Loucy (cell line): ENCODE measurements at regions not wholly inside any gene's neighbourhood (a gene's known extent, or its start where the extent isn't known, plus 50 kb on each side); places are given as distances from the start of the nearest gene placed in this dataset.

ENCODE experiments used
- H2AFZ ChIP-seq: fragments of 200-600 bp; sonication (generic); 2 replicates; pipeline ENCODE4 v1.6.0; 2016; ENCODE audit warnings: antibody characterized with exemption, mild to moderate bottlenecking, low read length, moderate library complexity
- H3F3A ChIP-seq: fragments of 200-600 bp; 2 replicates; pipeline ENCODE4 v1.6.0; 2016; ENCODE audit warnings: antibody characterized with exemption, low read depth, mild to moderate bottlenecking
- H3K27me3 ChIP-seq: fragments of 200-600 bp; sonication (generic); 2 replicates; pipeline ENCODE4 v1.6.1; 2014; ENCODE audit warnings: low read length, mild to moderate bottlenecking; ENCODE audit not compliant: insufficient read depth, poor library complexity, severe bottlenecking
- H3K36me3 ChIP-seq: fragments of 200-600 bp; sonication (generic); 2 replicates; pipeline ENCODE4 v1.6.1; 2016; ENCODE audit warnings: low read length; ENCODE audit not compliant: insufficient read depth
- H3K4me1 ChIP-seq: fragments of 200-600 bp; sonication (generic); 2 replicates; pipeline ENCODE4 v1.5.1; 2014; ENCODE audit warnings: low read length, mild to moderate bottlenecking; ENCODE audit not compliant: insufficient read depth, poor library complexity, severe bottlenecking
- H3K4me2 ChIP-seq: fragments of 200-600 bp; sonication (generic); 2 replicates; pipeline ENCODE4 v1.6.0; 2014; ENCODE audit warnings: antibody characterized with exemption, low read length, low read depth, mild to moderate bottlenecking; ENCODE audit not compliant: poor library complexity, severe bottlenecking
- H3K4me3 ChIP-seq: fragments of 200-600 bp; sonication (generic); 2 replicates; pipeline ENCODE4 v1.5.1; 2014; ENCODE audit warnings: low read length, mild to moderate bottlenecking, mixed read lengths; ENCODE audit not compliant: poor library complexity, severe bottlenecking
- H3K79me2 ChIP-seq: fragments of 200-600 bp; sonication (generic); 2 replicates; pipeline ENCODE4 v1.6.1; 2014; ENCODE audit warnings: low read length; ENCODE audit not compliant: insufficient read depth
- H3K9ac ChIP-seq: fragments of 200-600 bp; sonication (generic); 2 replicates; pipeline ENCODE4 v1.6.0; 2014; ENCODE audit warnings: mild to moderate bottlenecking, low read depth, low read length, moderate library complexity; ENCODE audit not compliant: poor library complexity, severe bottlenecking
- H3K9me2 ChIP-seq: fragments of 200-600 bp; sonication (generic); replicated peaks from 2 replicates; pipeline ENCODE4 v1.6.1; 2016; ENCODE audit warnings: low read depth, low read length, mixed read lengths
- H3K9me3 ChIP-seq: fragments of 200-600 bp; sonication (generic); 2 replicates; pipeline ENCODE4 v1.6.1; 2014; ENCODE audit warnings: mild to moderate bottlenecking, antibody characterized with exemption, low read length, low read depth; ENCODE audit not compliant: insufficient read depth
- H4K20me1 ChIP-seq: fragments of 200-600 bp; sonication (generic); 2 replicates; pipeline ENCODE4 v1.6.0; 2014; ENCODE audit warnings: antibody characterized with exemption, low read length, mild to moderate bottlenecking; ENCODE audit not compliant: insufficient read depth, poor library complexity, severe bottlenecking
- EZH2phosphoT487 ChIP-seq: fragments of 200-600 bp; IDR thresholded peaks from 2 replicates; pipeline ENCODE4 v1.6.1; 2018; ENCODE audit warnings: antibody characterized with exemption, mild to moderate bottlenecking, moderate library complexity, borderline replicate concordance
- TF ChIP-seq, protein P1 (sequence below): fragments of 200-600 bp; sonication (generic); conservative IDR thresholded peaks from 2 replicates; pipeline ENCODE4 v1.5.1; 2014; ENCODE audit warnings: mild to moderate bottlenecking, antibody characterized with exemption, low read length

DNA sequence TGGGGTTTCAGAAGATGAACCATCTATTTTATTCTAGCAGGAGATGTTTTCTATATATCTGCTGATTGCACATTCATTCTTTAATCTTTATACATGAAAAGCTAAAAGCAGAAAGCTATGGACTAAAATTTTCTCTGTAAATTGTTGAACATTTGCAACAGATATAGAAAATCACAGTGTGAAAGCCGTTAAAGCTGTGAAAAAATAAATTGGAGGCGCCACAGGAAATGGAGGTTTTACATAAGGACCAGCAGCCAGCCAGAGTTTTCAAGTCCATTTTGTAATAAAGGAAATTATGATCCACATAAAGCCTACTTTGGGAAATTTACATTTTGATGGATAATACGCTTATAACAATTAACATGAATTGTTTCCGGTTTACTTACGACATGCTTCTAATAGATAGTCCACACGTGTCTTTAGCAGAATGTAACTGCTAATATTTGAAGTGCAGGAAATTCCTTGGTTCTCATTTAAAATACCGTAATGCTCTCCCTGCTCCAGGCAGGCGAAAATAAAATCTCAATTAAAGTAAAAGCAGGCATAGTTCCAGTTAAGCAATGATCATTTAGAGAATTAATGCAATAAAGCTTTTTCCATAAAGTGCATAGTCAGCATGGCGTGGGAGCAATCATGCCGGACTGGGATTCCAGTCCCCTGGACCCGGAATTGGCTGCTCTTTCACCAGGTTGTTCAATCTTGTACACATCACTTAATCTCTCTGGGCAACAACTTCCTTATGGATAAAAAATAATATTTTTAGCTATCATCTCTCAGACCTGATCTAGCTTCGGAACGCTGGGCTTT is 445.4 kb downstream of the ZNF608 start:
- Histone ChIP-seq H3K36me3 (no peaks in the 10 kb centered on the region), H3K4me3 (no peak overlapping the region), H3K9me3 (no peaks in the 10 kb centered on the region), H4K20me1 (no peaks in the 10 kb centered on the region), H3K9ac (no peak overlapping the region), H3K9me2 (no peaks in the 10 kb centered on the region), H3K79me2 (no peaks in the 10 kb centered on the region), H3K4me2 (no peak overlapping the region), H3F3A (no peaks in the 10 kb centered on the region), H3K27me3 (no peaks in the 10 kb centered on the region), H3K4me1 (no peaks in the 10 kb centered on the region), H2AFZ (no peak overlapping the region)
- TF ChIP-seq, protein P1, sequence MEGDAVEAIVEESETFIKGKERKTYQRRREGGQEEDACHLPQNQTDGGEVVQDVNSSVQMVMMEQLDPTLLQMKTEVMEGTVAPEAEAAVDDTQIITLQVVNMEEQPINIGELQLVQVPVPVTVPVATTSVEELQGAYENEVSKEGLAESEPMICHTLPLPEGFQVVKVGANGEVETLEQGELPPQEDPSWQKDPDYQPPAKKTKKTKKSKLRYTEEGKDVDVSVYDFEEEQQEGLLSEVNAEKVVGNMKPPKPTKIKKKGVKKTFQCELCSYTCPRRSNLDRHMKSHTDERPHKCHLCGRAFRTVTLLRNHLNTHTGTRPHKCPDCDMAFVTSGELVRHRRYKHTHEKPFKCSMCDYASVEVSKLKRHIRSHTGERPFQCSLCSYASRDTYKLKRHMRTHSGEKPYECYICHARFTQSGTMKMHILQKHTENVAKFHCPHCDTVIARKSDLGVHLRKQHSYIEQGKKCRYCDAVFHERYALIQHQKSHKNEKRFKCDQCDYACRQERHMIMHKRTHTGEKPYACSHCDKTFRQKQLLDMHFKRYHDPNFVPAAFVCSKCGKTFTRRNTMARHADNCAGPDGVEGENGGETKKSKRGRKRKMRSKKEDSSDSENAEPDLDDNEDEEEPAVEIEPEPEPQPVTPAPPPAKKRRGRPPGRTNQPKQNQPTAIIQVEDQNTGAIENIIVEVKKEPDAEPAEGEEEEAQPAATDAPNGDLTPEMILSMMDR, result no peak
- no peak for TF ChIP-seq EZH2phosphoT487

DNA sequence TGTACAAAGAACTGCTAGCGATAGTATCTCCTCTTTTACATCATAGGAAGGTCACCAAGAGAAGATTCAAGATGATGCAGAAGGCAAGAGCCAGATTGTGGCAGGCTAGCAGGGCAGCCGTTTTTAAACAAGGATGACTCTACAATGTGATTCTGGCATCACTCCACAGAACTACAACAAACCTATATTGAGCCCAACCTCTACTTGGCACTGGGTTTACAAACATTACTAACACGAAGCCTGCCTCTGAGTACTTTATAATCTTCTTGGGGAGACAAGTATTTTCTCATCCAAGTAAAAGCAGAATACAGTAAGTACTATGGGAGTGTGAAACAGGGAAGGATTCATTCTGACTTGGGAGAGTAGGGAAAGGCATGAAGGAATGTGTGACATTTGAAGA is 448.6 kb downstream of the ZNF608 start:
- H3K36me3 ChIP-seq, result no peaks in the 10 kb centered on the region
- TF ChIP-seq EZH2phosphoT487, result no peak
- TF ChIP-seq, protein P1, result no peak
- H3K9ac ChIP-seq, result no peak overlapping the region
- no peak overlapping the region for H3K4me2 ChIP-seq
- H3F3A ChIP-seq, result no peaks in the 10 kb centered on the region
- no peaks in the 10 kb centered on the region for H3K9me2 ChIP-seq
- no peaks in the 10 kb centered on the region for H3K4me1 ChIP-seq
- no peak overlapping the region for H2AFZ ChIP-seq
- H3K27me3 ChIP-seq, result no peaks in the 10 kb centered on the region
- H3K4me3 ChIP-seq, result no peak overlapping the region
- no peaks in the 10 kb centered on the region for H3K9me3 ChIP-seq
- no peaks in the 10 kb centered on the region for H3K79me2 ChIP-seq
- H4K20me1 ChIP-seq, result no peaks in the 10 kb centered on the region

DNA sequence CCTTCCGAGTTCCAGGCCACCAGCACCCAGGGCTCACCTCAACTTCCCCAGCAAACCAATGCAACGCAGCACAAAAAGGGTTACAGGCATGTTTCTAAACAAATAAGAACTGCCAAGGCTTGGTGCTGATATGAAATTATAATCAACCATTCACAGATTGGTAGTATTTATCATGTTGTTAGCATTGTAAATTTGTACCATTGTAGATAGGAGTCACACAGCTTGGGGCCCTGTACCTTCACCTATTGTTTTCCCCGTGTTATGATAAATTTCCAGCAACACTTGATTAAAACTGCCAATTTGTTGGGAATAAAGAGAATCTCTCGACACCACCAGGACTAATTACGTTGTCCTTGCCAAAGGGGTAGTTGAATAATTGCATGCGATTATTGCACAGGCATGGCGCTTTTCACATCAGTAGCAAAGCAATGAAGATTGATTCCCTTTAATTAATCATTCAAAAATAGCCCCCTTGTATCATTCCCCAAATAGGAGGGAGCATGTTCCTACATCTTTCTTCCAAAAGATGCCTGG is 454.1 kb downstream of the ZNF608 start:
- H3K79me2 ChIP-seq, result no peaks in the 10 kb centered on the region
- H3F3A ChIP-seq, result no peaks in the 10 kb centered on the region
- no peak overlapping the region for H2AFZ ChIP-seq
- H3K4me1 ChIP-seq, result no peaks in the 10 kb centered on the region
- no peak overlapping the region for H3K4me2 ChIP-seq
- no peak overlapping the region for H3K9ac ChIP-seq
- no peaks in the 10 kb centered on the region for H4K20me1 ChIP-seq
- H3K4me3 ChIP-seq, result no peak overlapping the region
- no peaks in the 10 kb centered on the region for H3K36me3 ChIP-seq
- H3K9me2 ChIP-seq, result no peaks in the 10 kb centered on the region
- H3K9me3 ChIP-seq, result no peaks in the 10 kb centered on the region
- H3K27me3 ChIP-seq, result no peaks in the 10 kb centered on the region
- TF ChIP-seq, protein P1, result no peak
- no peak for TF ChIP-seq EZH2phosphoT487
